WTC11 (cell line): ENCODE measurements at regions not wholly inside any gene's neighbourhood (a gene's known extent, or its start where the extent isn't known, plus 50 kb on each side); places are given as distances from the start of the nearest gene placed in this dataset.

Experiments used
- ATAC-seq: fragments of 200-7000 bp; cut with Tn5 transposase; 2 replicates; pipeline ENCODE4 v1.10.0; 2021; ENCODE audit warnings: mild to moderate bottlenecking, moderate library complexity
- CTCF ChIA-PET: fragments of 300-600 bp; sonication (Branson Sonifier 250); formaldehyde crosslinking; loops from one replicate; lab custom pipeline; 2021; ENCODE audit warnings: antibody characterized with exemption; lab: Charles Lee
- POLR2A ChIA-PET: fragments of 350-600 bp; sonication (Branson Sonifier 250); formaldehyde crosslinking; loops from one replicate; lab custom pipeline; 2021; ENCODE audit warnings: antibody characterized with exemption; lab: Charles Lee
- DNase-seq: peaks from one replicate; pipeline ENCODE4 v3.0.0; 2021; ENCODE audit warnings: low spot score
- H3K27ac Mint-ChIP-seq: 2 replicates; pipeline ENCODE4 v1.8.0; 2021; ENCODE audit warnings: mixed read lengths
- H3K27me3 Mint-ChIP-seq: 2 replicates; pipeline ENCODE4 v1.8.0; 2021; ENCODE audit warnings: low read depth, mild to moderate bottlenecking, moderate library complexity, mixed read lengths
- H3K36me3 Mint-ChIP-seq: 2 replicates; pipeline ENCODE4 v1.8.0; 2021; ENCODE audit warnings: mixed read lengths
- H3K4me1 Mint-ChIP-seq: 2 replicates; pipeline ENCODE4 v1.8.0; 2022; ENCODE audit warnings: mixed read lengths
- H3K4me3 Mint-ChIP-seq: 2 replicates; pipeline ENCODE4 v1.8.0; 2021; ENCODE audit warnings: mild to moderate bottlenecking, moderate library complexity, mixed read lengths
- H3K9me3 Mint-ChIP-seq: 2 replicates; pipeline ENCODE4 v1.8.0; 2021; ENCODE audit warnings: mixed read lengths
- ETV6 ChIP-seq: sonication (generic); formaldehyde crosslinking; IDR thresholded peaks from 2 replicates; pipeline ENCODE4 v1.8.1; 2022; ENCODE audit warnings: mild to moderate bottlenecking, missing genetic modification reagents
- FOXJ3 ChIP-seq: sonication (generic); formaldehyde crosslinking; IDR thresholded peaks from 2 replicates; pipeline ENCODE4 v1.9.0; 2021; ENCODE audit warnings: missing genetic modification reagents, mild to moderate bottlenecking, borderline replicate concordance
- FOXK1 ChIP-seq: sonication (generic); formaldehyde crosslinking; IDR thresholded peaks from 2 replicates; pipeline ENCODE4 v1.8.0; 2022; ENCODE audit warnings: mild to moderate bottlenecking, moderate library complexity, missing genetic modification reagents
- GRHL2 ChIP-seq: fragments of 250-450 bp; sonication (Bioruptor Pico); IDR thresholded peaks from 2 replicates; pipeline ENCODE4 v1.8.0; 2022; ENCODE audit warnings: mild to moderate bottlenecking, moderate library complexity; ENCODE audit not compliant: insufficient replicate concordance, severe bottlenecking
- HMGA2 ChIP-seq: fragments of 250-450 bp; sonication (Bioruptor Pico); IDR thresholded peaks from 2 replicates; pipeline ENCODE4 v1.4.0; 2021; ENCODE audit warnings: mild to moderate bottlenecking, moderate library complexity
- JAZF1 ChIP-seq: fragments of 250-450 bp; sonication (Bioruptor Pico); IDR thresholded peaks from 2 replicates; pipeline ENCODE4 v1.9.0; 2021; ENCODE audit warnings: moderate library complexity, mild to moderate bottlenecking, inconsistent platforms
- JUN ChIP-seq: sonication (generic); formaldehyde crosslinking; IDR thresholded peaks from 2 replicates; pipeline ENCODE4 v1.8.0; 2023; ENCODE audit warnings: mild to moderate bottlenecking, missing genetic modification reagents
- MXD4 ChIP-seq: fragments of 250-450 bp; sonication (Bioruptor Pico); IDR thresholded peaks from 2 replicates; pipeline ENCODE4 v1.8.0; 2021; ENCODE audit warnings: mild to moderate bottlenecking, moderate library complexity, borderline replicate concordance
- NFE2L1 ChIP-seq: sonication (generic); formaldehyde crosslinking; IDR thresholded peaks from 2 replicates; pipeline ENCODE4 v1.8.1; 2023; ENCODE audit warnings: missing genetic modification reagents
- NR1H2 ChIP-seq: sonication (generic); formaldehyde crosslinking; IDR thresholded peaks from 2 replicates; pipeline ENCODE4 v1.9.0; 2021; ENCODE audit warnings: mild to moderate bottlenecking, moderate library complexity, missing genetic modification reagents
- RELA ChIP-seq: sonication (generic); formaldehyde crosslinking; IDR thresholded peaks from 2 replicates; pipeline ENCODE4 v1.8.1; 2022; ENCODE audit warnings: missing genetic modification reagents, mild to moderate bottlenecking, borderline replicate concordance
- SMAD4 ChIP-seq: sonication (generic); formaldehyde crosslinking; IDR thresholded peaks from 2 replicates; pipeline ENCODE4 v1.8.0; 2022; ENCODE audit warnings: mild to moderate bottlenecking, missing genetic modification reagents
- SOX15 ChIP-seq: fragments of 250-450 bp; sonication (Bioruptor Pico); IDR thresholded peaks from 2 replicates; pipeline ENCODE4 v1.9.0; 2021; ENCODE audit warnings: mild to moderate bottlenecking
- ZBTB21 ChIP-seq: sonication (generic); formaldehyde crosslinking; IDR thresholded peaks from 2 replicates; pipeline ENCODE4 v1.8.1; 2023; ENCODE audit warnings: mild to moderate bottlenecking, missing genetic modification reagents, borderline replicate concordance
- ZNF121 ChIP-seq: sonication (generic); formaldehyde crosslinking; IDR thresholded peaks from 2 replicates; pipeline ENCODE4 v1.8.0; 2023; ENCODE audit warnings: missing genetic modification reagents
- ZNF138 ChIP-seq: sonication (generic); formaldehyde crosslinking; conservative IDR thresholded peaks from 2 replicates; pipeline ENCODE4 v1.8.1; 2022; ENCODE audit warnings: mild to moderate bottlenecking, moderate library complexity, missing genetic modification reagents
- TF ChIP-seq, protein P1 (sequence below): fragments of 250-450 bp; sonication (Bioruptor Pico); IDR thresholded peaks from 2 replicates; pipeline ENCODE4 v1.9.0; 2021; ENCODE audit warnings: mild to moderate bottlenecking
- TF ChIP-seq, protein P2 (sequence below): fragments of 200-600 bp; IDR thresholded peaks from 2 replicates; pipeline ENCODE4 v1.8.0; 2022; ENCODE audit warnings: antibody characterized with exemption
- TF ChIP-seq, protein P3 (sequence below): sonication (generic); formaldehyde crosslinking; IDR thresholded peaks from 2 replicates; pipeline ENCODE4 v1.8.1; 2022; ENCODE audit warnings: low read depth, missing genetic modification reagents, borderline replicate concordance
- TF ChIP-seq, protein P4 (sequence below): sonication (generic); formaldehyde crosslinking; IDR thresholded peaks from 2 replicates; pipeline ENCODE4 v1.8.1; 2023; ENCODE audit warnings: mild to moderate bottlenecking, missing genetic modification reagents, moderate library complexity
- TF ChIP-seq, protein P5 (sequence below): sonication (generic); formaldehyde crosslinking; IDR thresholded peaks from 2 replicates; pipeline ENCODE4 v1.8.0; 2022; ENCODE audit warnings: mild to moderate bottlenecking, missing genetic modification reagents
- TF ChIP-seq, protein P6 (sequence below): sonication (generic); formaldehyde crosslinking; IDR thresholded peaks from 2 replicates; pipeline ENCODE4 v1.8.1; 2023; ENCODE audit warnings: mild to moderate bottlenecking, missing genetic modification reagents, moderate library complexity

DNA sequence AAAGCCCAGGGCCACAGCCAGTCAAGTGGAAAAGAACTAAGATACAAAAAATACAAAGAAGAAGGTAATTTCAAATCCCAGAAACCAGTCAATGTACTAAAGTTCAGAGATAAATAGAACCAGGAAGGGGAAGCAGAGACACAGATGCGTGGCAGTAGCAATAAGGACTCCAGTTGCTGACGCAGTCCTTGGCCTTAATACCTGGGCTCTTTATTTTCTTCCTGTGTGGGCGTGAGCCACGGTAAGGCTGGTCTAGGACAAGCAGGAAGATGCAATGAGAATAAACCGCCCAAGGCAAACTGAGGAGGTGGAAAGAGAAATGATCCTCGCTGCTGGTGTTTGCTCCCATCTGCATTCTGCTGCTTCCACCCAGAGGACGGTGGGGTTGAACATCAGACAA, 65.6 kb upstream of the PLXNA2 start (continued):
- TF ChIP-seq, protein P1, sequence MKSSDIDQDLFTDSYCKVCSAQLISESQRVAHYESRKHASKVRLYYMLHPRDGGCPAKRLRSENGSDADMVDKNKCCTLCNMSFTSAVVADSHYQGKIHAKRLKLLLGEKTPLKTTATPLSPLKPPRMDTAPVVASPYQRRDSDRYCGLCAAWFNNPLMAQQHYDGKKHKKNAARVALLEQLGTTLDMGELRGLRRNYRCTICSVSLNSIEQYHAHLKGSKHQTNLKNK (CRISPR knock-in tag): no peak
- TF ChIP-seq ETV6: no peak

DNA sequence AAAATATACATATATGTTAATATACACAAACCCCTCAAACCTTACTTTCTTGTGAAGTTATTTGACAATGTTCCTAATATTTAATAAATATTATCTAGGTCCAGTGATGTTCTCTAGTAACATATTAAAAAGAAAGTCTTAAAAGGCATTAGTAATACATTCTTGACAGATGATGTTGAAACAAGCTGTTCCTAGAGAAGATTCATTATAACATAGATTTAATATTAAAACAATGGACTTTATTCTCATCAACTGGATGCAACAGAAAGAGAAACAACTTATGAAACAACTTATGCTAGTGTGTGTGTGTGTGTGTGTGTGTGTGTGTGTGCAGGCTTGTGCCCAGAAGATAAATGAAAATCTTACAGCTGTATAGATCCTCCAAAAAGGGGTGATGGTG, 68.5 kb upstream of the PLXNA2 start:
- no peaks in the 10 kb centered on the region for H3K9me3 Mint-ChIP-seq
- ATAC-seq (no peak), DNase-seq (no peak)
- TF ChIP-seq RELA (no peak), ZBTB21 (CRISPR knock-in tag) (no peak), HMGA2 (CRISPR knock-in tag) (no peak), ZNF121 (no peak), GRHL2 (CRISPR knock-in tag) (no peak), JUN (CRISPR knock-in tag) (no peak)
- TF ChIP-seq, protein P2, sequence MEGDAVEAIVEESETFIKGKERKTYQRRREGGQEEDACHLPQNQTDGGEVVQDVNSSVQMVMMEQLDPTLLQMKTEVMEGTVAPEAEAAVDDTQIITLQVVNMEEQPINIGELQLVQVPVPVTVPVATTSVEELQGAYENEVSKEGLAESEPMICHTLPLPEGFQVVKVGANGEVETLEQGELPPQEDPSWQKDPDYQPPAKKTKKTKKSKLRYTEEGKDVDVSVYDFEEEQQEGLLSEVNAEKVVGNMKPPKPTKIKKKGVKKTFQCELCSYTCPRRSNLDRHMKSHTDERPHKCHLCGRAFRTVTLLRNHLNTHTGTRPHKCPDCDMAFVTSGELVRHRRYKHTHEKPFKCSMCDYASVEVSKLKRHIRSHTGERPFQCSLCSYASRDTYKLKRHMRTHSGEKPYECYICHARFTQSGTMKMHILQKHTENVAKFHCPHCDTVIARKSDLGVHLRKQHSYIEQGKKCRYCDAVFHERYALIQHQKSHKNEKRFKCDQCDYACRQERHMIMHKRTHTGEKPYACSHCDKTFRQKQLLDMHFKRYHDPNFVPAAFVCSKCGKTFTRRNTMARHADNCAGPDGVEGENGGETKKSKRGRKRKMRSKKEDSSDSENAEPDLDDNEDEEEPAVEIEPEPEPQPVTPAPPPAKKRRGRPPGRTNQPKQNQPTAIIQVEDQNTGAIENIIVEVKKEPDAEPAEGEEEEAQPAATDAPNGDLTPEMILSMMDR: no peak
- TF ChIP-seq, protein P3, sequence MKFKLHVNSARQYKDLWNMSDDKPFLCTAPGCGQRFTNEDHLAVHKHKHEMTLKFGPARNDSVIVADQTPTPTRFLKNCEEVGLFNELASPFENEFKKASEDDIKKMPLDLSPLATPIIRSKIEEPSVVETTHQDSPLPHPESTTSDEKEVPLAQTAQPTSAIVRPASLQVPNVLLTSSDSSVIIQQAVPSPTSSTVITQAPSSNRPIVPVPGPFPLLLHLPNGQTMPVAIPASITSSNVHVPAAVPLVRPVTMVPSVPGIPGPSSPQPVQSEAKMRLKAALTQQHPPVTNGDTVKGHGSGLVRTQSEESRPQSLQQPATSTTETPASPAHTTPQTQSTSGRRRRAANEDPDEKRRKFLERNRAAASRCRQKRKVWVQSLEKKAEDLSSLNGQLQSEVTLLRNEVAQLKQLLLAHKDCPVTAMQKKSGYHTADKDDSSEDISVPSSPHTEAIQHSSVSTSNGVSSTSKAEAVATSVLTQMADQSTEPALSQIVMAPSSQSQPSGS (CRISPR knock-in tag): no peak
- TF ChIP-seq, protein P4, sequence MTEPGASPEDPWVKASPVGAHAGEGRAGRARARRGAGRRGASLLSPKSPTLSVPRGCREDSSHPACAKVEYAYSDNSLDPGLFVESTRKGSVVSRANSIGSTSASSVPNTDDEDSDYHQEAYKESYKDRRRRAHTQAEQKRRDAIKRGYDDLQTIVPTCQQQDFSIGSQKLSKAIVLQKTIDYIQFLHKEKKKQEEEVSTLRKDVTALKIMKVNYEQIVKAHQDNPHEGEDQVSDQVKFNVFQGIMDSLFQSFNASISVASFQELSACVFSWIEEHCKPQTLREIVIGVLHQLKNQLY (CRISPR knock-in tag): no peak
- no peak overlapping the region for H3K27ac Mint-ChIP-seq
- H3K36me3 Mint-ChIP-seq: no peaks in the 10 kb centered on the region
- ChIA-PET CTCF (no interaction called here), POLR2A (no interaction called here)
- H3K4me3 Mint-ChIP-seq: no peak overlapping the region
- H3K27me3 Mint-ChIP-seq: no peaks in the 10 kb centered on the region
- H3K4me1 Mint-ChIP-seq: no peaks in the 10 kb centered on the region

DNA sequence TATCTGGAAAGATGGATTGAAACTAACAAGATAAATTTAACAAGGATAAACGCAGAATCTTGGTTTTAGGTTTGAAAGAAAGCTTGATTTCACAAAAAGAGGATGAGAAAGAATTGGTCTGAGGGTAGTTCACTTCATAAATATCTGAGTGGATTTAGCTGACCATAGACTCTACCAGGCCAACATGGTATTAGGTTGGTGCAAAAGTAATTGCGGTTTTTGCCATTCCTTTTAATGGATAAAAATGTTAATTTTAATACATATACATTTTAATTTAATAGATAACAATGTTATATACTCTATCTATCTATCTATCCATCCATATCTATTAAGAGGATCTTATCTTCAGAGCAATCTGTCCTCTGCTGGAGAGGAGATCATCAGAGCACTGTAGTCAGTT, 70.2 kb upstream of the PLXNA2 start:
- ATAC-seq: no peak
- Mint-ChIP-seq H3K27me3 (no peaks in the 10 kb centered on the region; the same call in 1 of the 2 replicates), H3K36me3 (no peaks in the 10 kb centered on the region), H3K4me1 (no peaks in the 10 kb centered on the region), H3K9me3 (no peaks in the 10 kb centered on the region), H3K27ac (no peak overlapping the region), H3K4me3 (no peak overlapping the region)
- CTCF ChIA-PET: interaction anchor here (1.1 kb wide), 1 partner anchor 69 kb away, joined by 3 read pairs; no protein-coding TSS in a partner anchor
- TF ChIP-seq, protein P5, sequence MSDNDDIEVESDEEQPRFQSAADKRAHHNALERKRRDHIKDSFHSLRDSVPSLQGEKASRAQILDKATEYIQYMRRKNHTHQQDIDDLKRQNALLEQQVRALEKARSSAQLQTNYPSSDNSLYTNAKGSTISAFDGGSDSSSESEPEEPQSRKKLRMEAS (CRISPR knock-in tag): no peak
- TF ChIP-seq GRHL2 (CRISPR knock-in tag) (no peak), FOXJ3 (no peak), FOXK1 (no peak), ZNF121 (no peak), JAZF1 (CRISPR knock-in tag) (no peak), NR1H2 (CRISPR knock-in tag) (no peak), MXD4 (CRISPR knock-in tag) (no peak), ZNF138 (CRISPR knock-in tag) (no peak), SMAD4 (CRISPR knock-in tag) (no peak), NFE2L1 (CRISPR knock-in tag) (no peak), SOX15 (no peak), RELA (no peak)
- TF ChIP-seq, protein P6, sequence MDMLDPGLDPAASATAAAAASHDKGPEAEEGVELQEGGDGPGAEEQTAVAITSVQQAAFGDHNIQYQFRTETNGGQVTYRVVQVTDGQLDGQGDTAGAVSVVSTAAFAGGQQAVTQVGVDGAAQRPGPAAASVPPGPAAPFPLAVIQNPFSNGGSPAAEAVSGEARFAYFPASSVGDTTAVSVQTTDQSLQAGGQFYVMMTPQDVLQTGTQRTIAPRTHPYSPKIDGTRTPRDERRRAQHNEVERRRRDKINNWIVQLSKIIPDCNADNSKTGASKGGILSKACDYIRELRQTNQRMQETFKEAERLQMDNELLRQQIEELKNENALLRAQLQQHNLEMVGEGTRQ (CRISPR knock-in tag): no peak
- TF ChIP-seq, protein P3 (CRISPR knock-in tag): no peak
- POLR2A ChIA-PET: no interaction called here
- no peak for DNase-seq
